A673 (cell line): ENCODE measurements at regions not wholly inside any gene's neighbourhood (a gene's known extent, or its start where the extent isn't known, plus 50 kb on each side); places are given as distances from the start of the nearest gene placed in this dataset.

Source experiments
- BruUV-seq: library from RNA; stranded (reverse); fragments of 400-500 nt; replicated peaks from 2 replicates; lab custom pipeline; 2021; lab: Mats Ljungman, UMichigan
- CTCF ChIA-PET: fragments of 300-600 bp; sonication (Branson Sonifier 250); formaldehyde crosslinking; loops from one replicate; lab custom pipeline; 2022; ENCODE audit warnings: antibody characterized with exemption; lab: Charles Lee
- POLR2A ChIA-PET: fragments of 300-600 bp; sonication (Branson Sonifier 250); formaldehyde crosslinking; loops from one replicate; lab custom pipeline; 2022; ENCODE audit warnings: antibody characterized with exemption; ENCODE audit not compliant: low non-redundant PET; lab: Charles Lee
- DNase-seq: peaks from one replicate; pipeline ENCODE4 v3.0.0-alpha.2; 2015; ENCODE audit warnings: low spot score
- H3K27ac ChIP-seq: fragments of 200-600 bp; sonication (generic); 2 replicates; pipeline ENCODE4 v1.5.1; 2016; ENCODE audit warnings: mixed run types, low read depth, mild to moderate bottlenecking, mixed read lengths, antibody characterized with exemption, low read length; ENCODE audit not compliant: poor library complexity, severe bottlenecking
- H3K27me3 ChIP-seq: fragments of 200-600 bp; sonication (generic); replicated peaks from 2 replicates; pipeline ENCODE4 v1.6.1; 2017; ENCODE audit warnings: mixed run types, low read depth, mild to moderate bottlenecking, mixed read lengths, antibody characterized with exemption, low read length; ENCODE audit not compliant: insufficient read depth, poor library complexity
- H3K36me3 ChIP-seq: fragments of 200-600 bp; sonication (generic); 2 replicates; pipeline ENCODE4 v1.6.1; 2016; ENCODE audit warnings: mixed run types, mild to moderate bottlenecking, mixed read lengths, antibody characterized with exemption, low read length; ENCODE audit not compliant: insufficient read depth, poor library complexity, severe bottlenecking
- H3K4me1 ChIP-seq: fragments of 200-600 bp; sonication (generic); 2 replicates; pipeline ENCODE4 v1.6.1; 2017; ENCODE audit warnings: mixed run types, mild to moderate bottlenecking, mixed read lengths, antibody characterized with exemption, low read length; ENCODE audit not compliant: insufficient read depth, poor library complexity, severe bottlenecking
- H3K4me3 ChIP-seq: fragments of 200-600 bp; sonication (generic); 2 replicates; pipeline ENCODE4 v1.5.1; 2016; ENCODE audit warnings: low read depth, mixed run types, mild to moderate bottlenecking, mixed read lengths, low read length; ENCODE audit not compliant: poor library complexity, severe bottlenecking
- H3K9me3 ChIP-seq: fragments of 200-600 bp; sonication (generic); 2 replicates; pipeline ENCODE4 v1.6.1; 2016; ENCODE audit warnings: mixed run types, low read depth, mild to moderate bottlenecking, mixed read lengths, antibody characterized with exemption, low read length; ENCODE audit not compliant: poor library complexity, severe bottlenecking
- CTCF ChIP-seq: fragments of 300-800, 200-600 bp; sonication (generic); conservative IDR thresholded peaks from 2 replicates; pipeline ENCODE4 v1.5.1; 2017; ENCODE audit warnings: low read depth, mild to moderate bottlenecking, antibody characterized with exemption, low read length, moderate library complexity, mixed read lengths
- EZH2 ChIP-seq: fragments of 200-600 bp; sonication (generic); IDR thresholded peaks from 2 replicates; pipeline ENCODE4 v1.6.1; 2017; ENCODE audit warnings: borderline replicate concordance, low read depth, mild to moderate bottlenecking, mixed read lengths, antibody characterized with exemption, low read length; ENCODE audit not compliant: poor library complexity, severe bottlenecking
- intact Hi-C: fragments of 100-400 bp; cut with micrococcal nuclease; formaldehyde crosslinking; loops from one replicate; pipeline ENCODE4 v1.10.0; 2022; ENCODE audit not compliant: unreplicated experiment

GRCh38 chr12:25017336-25017735, 68.4 kb upstream of the BCAT1 start:
- intact Hi-C loops: no loop called here
- no peak overlapping the region for H3K27ac ChIP-seq
- ChIA-PET POLR2A (interaction anchor here (0.6 kb wide), 1 partner anchor 110 kb away, joined by 8 read pairs; no protein-coding TSS in a partner anchor), CTCF (no interaction called here)
- TF ChIP-seq EZH2: no peak
- no peak for TF ChIP-seq CTCF
- H3K27me3 ChIP-seq: no peaks in the 10 kb centered on the region
- H3K9me3 ChIP-seq: no peaks in the 10 kb centered on the region
- no peak overlapping the region for H3K4me3 ChIP-seq
- no peaks in the 10 kb centered on the region for H3K36me3 ChIP-seq
- no TSS peak for BruUV-seq
- DNase-seq: no peak
- H3K4me1 ChIP-seq: no peaks in the 10 kb centered on the region

GRCh38 chr12:25014961-25015360, 66.1 kb upstream of the BCAT1 start:
- Histone ChIP-seq H3K4me1 (no peaks in the 10 kb centered on the region), H3K27ac (no peak overlapping the region), H3K27me3 (no peaks in the 10 kb centered on the region), H3K4me3 (no peak overlapping the region), H3K9me3 (no peaks in the 10 kb centered on the region), H3K36me3 (no peaks in the 10 kb centered on the region)
- TF ChIP-seq EZH2 (no peak), CTCF (no peak)
- POLR2A ChIA-PET: interaction anchor here (0.6 to 0.7 kb wide), 4 partner anchors 23 to 641 kb away, joined by 6 to 16 read pairs (median 7); no protein-coding TSS in a partner anchor
- BruUV-seq: no TSS peak
- CTCF ChIA-PET: interaction anchor here (0.6 kb wide), 1 partner anchor 35 kb away, joined by 3 read pairs; no protein-coding TSS in a partner anchor
- DNase-seq: no peak
- intact Hi-C loops: no loop called here

GRCh38 chr12:25013061-25013460, 64.2 kb upstream of the BCAT1 start:
- no peak overlapping the region for H3K27ac ChIP-seq
- no peak for TF ChIP-seq CTCF
- no peak for TF ChIP-seq EZH2
- H3K4me1 ChIP-seq: no peaks in the 10 kb centered on the region
- CTCF ChIA-PET: no interaction called here
- H3K27me3 ChIP-seq: no peaks in the 10 kb centered on the region
- no peaks in the 10 kb centered on the region for H3K36me3 ChIP-seq
- intact Hi-C loops: no loop called here
- POLR2A ChIA-PET: no interaction called here
- no peak for DNase-seq
- no TSS peak for BruUV-seq
- H3K9me3 ChIP-seq: no peaks in the 10 kb centered on the region
- no peak overlapping the region for H3K4me3 ChIP-seq
